Endodermal cell (in vitro differentiated cells): ENCODE measurements at regions not wholly inside any gene's neighbourhood (a gene's known extent, or its start where the extent isn't known, plus 50 kb on each side); places are given as distances from the start of the nearest gene placed in this dataset.

Experiments
- DNase-seq: peaks from one replicate; pipeline ENCODE4 v3.0.0-alpha.2; 2017
- H3K27ac ChIP-seq: 2 replicates; pipeline ENCODE4 v1.5.1; 2013; ENCODE audit warnings: mild to moderate bottlenecking, low read depth, low read length, moderate library complexity
- H3K27me3 ChIP-seq: 2 replicates; pipeline ENCODE4 v1.6.1; 2013; ENCODE audit warnings: mild to moderate bottlenecking, low read length, moderate library complexity; ENCODE audit not compliant: insufficient read depth, control insufficient read depth, poor library complexity, severe bottlenecking
- H3K36me3 ChIP-seq: 2 replicates; pipeline ENCODE4 v1.7.0; 2013; ENCODE audit warnings: mild to moderate bottlenecking, low read length, moderate library complexity; ENCODE audit not compliant: control insufficient read depth, insufficient read depth
- H3K4me1 ChIP-seq: one replicate; pipeline ENCODE4 v1.7.0; 2013; ENCODE audit warnings: low read length; ENCODE audit not compliant: control insufficient read depth, insufficient read depth
- H3K4me3 ChIP-seq: 2 replicates; pipeline ENCODE4 v1.5.1; 2013; ENCODE audit warnings: mild to moderate bottlenecking, low read length, moderate library complexity
- H3K9ac ChIP-seq: 2 replicates; pipeline ENCODE4 v1.6.1; 2013; ENCODE audit warnings: mild to moderate bottlenecking, low read length, moderate library complexity; ENCODE audit not compliant: poor library complexity, severe bottlenecking; ENCODE audit errors: extremely low read depth
- H3K9me3 ChIP-seq: 2 replicates; pipeline ENCODE4 v1.6.1; 2013; ENCODE audit warnings: mild to moderate bottlenecking, low read length, moderate library complexity; ENCODE audit not compliant: control insufficient read depth
- H3K27ac Mint-ChIP-seq: 2 replicates; pipeline ENCODE4 v1.8.0; 2020; ENCODE audit warnings: mixed read lengths
- H3K27me3 Mint-ChIP-seq: 2 replicates; pipeline ENCODE4 v1.8.0; 2021; ENCODE audit warnings: mild to moderate bottlenecking, mixed read lengths; ENCODE audit not compliant: insufficient read depth
- H3K36me3 Mint-ChIP-seq: 2 replicates; pipeline ENCODE4 v1.8.0; 2020; ENCODE audit warnings: low read depth, mixed read lengths
- H3K4me1 Mint-ChIP-seq: 2 replicates; pipeline ENCODE4 v1.8.0; 2020; ENCODE audit warnings: mixed read lengths
- H3K4me3 Mint-ChIP-seq: 2 replicates; pipeline ENCODE4 v1.8.0; 2020; ENCODE audit warnings: mild to moderate bottlenecking, moderate library complexity, mixed read lengths
- H3K9me3 Mint-ChIP-seq: 2 replicates; pipeline ENCODE4 v1.8.0; 2020; ENCODE audit warnings: mild to moderate bottlenecking, mixed read lengths
- WGBS, 2 experiments: methylation state at CpG; one replicate each; pipeline versions ENCODE4 v1.1.5 to v1.1.7; 2013; ENCODE audit warnings: missing lambda C conversion rate in 2 of 2, mixed read lengths in 1 of 2; ENCODE audit not compliant: insufficient coverage in 1 of 2, insufficient read length in 1 of 2; 5-methylcytosine and 5-hydroxymethylcytosine counted together
- TF ChIP-seq, protein P1 (sequence below): fragments of 200-600 bp; sonication (generic); conservative IDR thresholded peaks from 2 replicates; pipeline ENCODE4 v1.5.0; 2021; ENCODE audit warnings: antibody characterized with exemption, mild to moderate bottlenecking

DNA sequence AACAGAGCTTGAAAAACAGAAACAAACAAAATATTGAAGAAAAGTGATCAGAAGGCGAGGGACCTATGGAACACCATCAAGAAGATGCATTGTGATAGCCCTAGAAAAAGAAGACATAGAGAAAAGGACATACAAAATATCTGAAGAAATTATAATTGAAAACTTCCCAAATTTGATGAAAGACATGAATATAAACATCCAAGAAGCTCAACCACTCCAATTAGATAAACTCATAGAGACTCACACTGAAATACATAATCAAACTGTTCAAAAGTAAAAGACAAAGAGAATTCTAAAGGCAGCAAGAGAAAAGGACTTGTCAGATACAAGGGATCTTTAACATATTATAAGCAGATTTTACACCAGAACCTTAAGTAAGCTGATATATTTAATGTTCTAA lies 869.8 kb downstream of the PCDH18 start:
- Histone ChIP-seq H3K4me1 (no peaks in the 10 kb centered on the region), H3K36me3 (no peaks in the 10 kb centered on the region), H3K4me3 (no peak overlapping the region), H3K9ac (no peak overlapping the region), H3K27ac (no peak overlapping the region), H3K9me3 (peaks cover 17% of the 10 kb centered on the region), H3K27me3 (no peaks in the 10 kb centered on the region)
- no peak for DNase-seq
- H3K36me3 Mint-ChIP-seq: no peaks in the 10 kb centered on the region
- H3K4me3 Mint-ChIP-seq: no peak overlapping the region
- WGBS, 2 experiments: 94% methylated on average over 1 of the region's 1 CpG; no CpG with 5 or more reads in 1 of the 2 experiments
- H3K27ac Mint-ChIP-seq: no peak overlapping the region
- peaks cover 8% of the 10 kb centered on the region for H3K9me3 Mint-ChIP-seq
- TF ChIP-seq, protein P1, sequence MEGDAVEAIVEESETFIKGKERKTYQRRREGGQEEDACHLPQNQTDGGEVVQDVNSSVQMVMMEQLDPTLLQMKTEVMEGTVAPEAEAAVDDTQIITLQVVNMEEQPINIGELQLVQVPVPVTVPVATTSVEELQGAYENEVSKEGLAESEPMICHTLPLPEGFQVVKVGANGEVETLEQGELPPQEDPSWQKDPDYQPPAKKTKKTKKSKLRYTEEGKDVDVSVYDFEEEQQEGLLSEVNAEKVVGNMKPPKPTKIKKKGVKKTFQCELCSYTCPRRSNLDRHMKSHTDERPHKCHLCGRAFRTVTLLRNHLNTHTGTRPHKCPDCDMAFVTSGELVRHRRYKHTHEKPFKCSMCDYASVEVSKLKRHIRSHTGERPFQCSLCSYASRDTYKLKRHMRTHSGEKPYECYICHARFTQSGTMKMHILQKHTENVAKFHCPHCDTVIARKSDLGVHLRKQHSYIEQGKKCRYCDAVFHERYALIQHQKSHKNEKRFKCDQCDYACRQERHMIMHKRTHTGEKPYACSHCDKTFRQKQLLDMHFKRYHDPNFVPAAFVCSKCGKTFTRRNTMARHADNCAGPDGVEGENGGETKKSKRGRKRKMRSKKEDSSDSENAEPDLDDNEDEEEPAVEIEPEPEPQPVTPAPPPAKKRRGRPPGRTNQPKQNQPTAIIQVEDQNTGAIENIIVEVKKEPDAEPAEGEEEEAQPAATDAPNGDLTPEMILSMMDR: no peak
- no peaks in the 10 kb centered on the region for H3K4me1 Mint-ChIP-seq
- no peaks in the 10 kb centered on the region for H3K27me3 Mint-ChIP-seq

DNA sequence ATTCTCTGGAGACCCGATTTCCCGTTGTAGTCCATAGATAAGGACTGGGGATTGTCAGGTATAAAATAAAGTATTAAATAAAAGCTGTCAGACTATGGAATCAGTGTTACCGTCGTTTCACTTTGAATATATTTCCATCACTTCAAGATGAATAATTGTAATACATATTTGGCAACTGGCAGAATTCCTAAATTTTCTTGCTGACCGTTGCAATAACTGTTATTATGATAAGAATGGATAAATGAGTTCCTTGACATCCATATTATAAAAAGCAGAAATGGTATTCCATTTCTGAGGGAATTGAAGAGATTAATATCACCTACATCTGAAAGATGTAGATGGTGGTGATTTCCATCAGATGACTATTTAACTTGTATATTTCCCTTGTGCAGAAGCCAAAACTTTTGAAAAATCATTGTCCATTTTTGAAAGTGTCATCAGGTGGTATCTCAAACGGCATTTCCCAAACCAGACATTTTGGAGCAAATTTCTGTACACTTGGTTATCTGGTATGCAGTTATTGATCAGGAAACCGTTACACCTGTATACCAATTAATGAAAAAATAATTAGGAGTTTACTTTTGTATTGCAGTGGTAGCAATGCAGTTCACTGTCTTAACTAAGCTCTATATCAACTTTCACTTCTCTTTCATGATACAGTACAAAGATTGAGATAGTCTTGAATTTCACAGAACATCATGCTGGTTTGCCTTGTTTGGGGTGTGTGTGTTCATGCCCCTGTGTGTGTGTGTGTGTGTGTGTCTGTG lies 878.5 kb downstream of the PCDH18 start:
- Mint-ChIP-seq H3K27ac (no peak overlapping the region), H3K36me3 (no peaks in the 10 kb centered on the region), H3K4me3 (no peak overlapping the region), H3K9me3 (no peaks in the 10 kb centered on the region), H3K27me3 (no peaks in the 10 kb centered on the region), H3K4me1 (peaks cover 18% of the 10 kb centered on the region)
- no peak for DNase-seq
- no peaks in the 10 kb centered on the region for H3K9me3 ChIP-seq
- H3K9ac ChIP-seq: no peak overlapping the region
- H3K27me3 ChIP-seq: no peaks in the 10 kb centered on the region
- no peak overlapping the region for H3K4me3 ChIP-seq
- WGBS, 2 experiments: 83 to 93% methylated on average over 1 to 6 of the region's 7 CpGs
- TF ChIP-seq, protein P1: no peak
- H3K27ac ChIP-seq: no peak overlapping the region
- H3K36me3 ChIP-seq: no peaks in the 10 kb centered on the region
- peaks cover 11% of the 10 kb centered on the region for H3K4me1 ChIP-seq

DNA sequence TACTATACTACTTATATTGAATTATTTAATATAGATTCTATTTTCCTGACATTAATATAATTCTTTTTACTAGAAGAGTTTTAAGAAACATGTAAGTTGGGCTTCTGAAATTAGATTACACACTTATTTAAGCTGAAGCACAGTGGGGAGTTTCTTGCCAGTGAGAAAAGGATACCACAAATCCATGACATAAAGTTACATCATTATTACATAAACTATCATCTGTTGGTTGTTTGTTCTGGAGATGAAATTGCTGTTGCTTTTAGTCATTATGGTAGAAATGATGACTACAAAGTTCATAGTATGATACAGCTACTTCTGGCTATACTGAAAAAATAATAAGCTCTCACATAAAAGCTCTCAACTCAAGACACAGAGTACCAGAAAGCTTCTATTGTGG lies 880.4 kb downstream of the PCDH18 start:
- H3K4me1 Mint-ChIP-seq: peaks cover 18% of the 10 kb centered on the region
- no peak overlapping the region for H3K27ac ChIP-seq
- TF ChIP-seq, protein P1: no peak
- no peak overlapping the region for H3K27ac Mint-ChIP-seq
- no peak for DNase-seq
- H3K4me1 ChIP-seq: peaks cover 11% of the 10 kb centered on the region
- no peak overlapping the region for H3K9ac ChIP-seq
- H3K9me3 Mint-ChIP-seq: no peaks in the 10 kb centered on the region
- H3K4me3 ChIP-seq: no peak overlapping the region
- H3K27me3 ChIP-seq: no peaks in the 10 kb centered on the region
- no peaks in the 10 kb centered on the region for H3K36me3 ChIP-seq
- H3K36me3 Mint-ChIP-seq: no peaks in the 10 kb centered on the region
- no peaks in the 10 kb centered on the region for H3K9me3 ChIP-seq
- H3K27me3 Mint-ChIP-seq: no peaks in the 10 kb centered on the region
- H3K4me3 Mint-ChIP-seq: no peak overlapping the region
